ENCODE measurements at regions not wholly inside any gene's neighbourhood (a gene's known extent, or its start where the extent isn't known, plus 50 kb on each side); places are given as distances from the start of the nearest gene placed in this dataset.
"Not testable (repeated sequence)": the region's sequence is repeated elsewhere in the genome, so short reads cannot be mapped to it uniquely, and the experiment has no call there.

DNA sequence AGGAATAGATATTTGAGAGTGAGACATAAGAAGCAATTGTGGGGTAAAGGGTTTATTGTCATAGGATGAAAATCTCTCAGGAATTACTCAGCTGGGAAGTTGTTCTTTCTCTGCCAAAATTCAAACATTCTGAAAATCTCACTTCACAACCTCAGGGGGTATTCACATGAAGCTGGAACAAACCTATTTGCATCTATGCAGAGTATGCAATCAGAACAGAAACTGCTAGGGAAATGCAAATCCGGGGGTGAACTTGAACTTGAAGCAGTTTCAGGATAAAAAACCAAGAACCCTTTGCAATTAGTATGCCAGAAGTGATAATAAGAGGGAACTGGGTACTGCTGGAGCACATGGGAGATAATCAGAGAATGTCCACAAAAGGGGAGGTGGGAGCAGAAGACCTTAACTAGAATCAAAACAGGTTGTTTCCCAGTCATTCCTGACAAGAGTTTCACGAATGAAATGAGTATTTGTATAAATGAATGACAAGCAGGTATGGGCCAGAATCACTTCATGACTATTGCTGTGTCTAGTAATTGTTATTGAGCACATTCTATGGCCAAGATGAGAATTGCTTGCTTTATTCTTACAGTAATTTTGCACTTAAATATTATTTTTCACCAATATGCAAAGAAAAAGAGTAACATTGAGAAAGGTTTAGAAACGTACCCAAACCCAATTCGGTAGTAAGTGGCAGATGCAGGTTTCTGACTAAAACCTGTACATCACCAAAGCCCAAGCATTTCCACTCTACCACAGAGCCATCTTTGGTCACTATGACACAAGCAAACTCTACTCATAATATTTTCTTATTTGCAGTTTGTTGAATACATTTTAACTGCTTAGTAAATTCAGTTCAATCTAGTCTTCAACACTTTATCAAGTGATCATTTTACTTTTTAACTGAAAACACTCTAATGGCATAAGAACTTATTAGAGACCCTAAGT, 61.8 kb upstream of the UBASH3B start:
- Histone ChIP-seq H3K36me3 (ENCODE audit: low read depth, low read length) (no peaks in the 10 kb centered on the region), H3K4me3 (ENCODE audit: low read length) (no peak overlapping the region), H3K4me1 (ENCODE audit: insufficient read depth, low read length) (no peaks in the 10 kb centered on the region), H3K79me2 (ENCODE audit: low read length) (no peaks in the 10 kb centered on the region), H3K4me2 (ENCODE audit: low read length) (no peak overlapping the region), H3K9ac (ENCODE audit: low read length) (no peak overlapping the region), H3K9me3 (ENCODE audit: low read length) (no peaks in the 10 kb centered on the region), H3F3A (ENCODE audit: low read length, unreplicated experiment) (no peaks in the 10 kb centered on the region), H3K27ac (ENCODE audit: low read length) (no peak overlapping the region), H3K27me3 (ENCODE audit: low read length) (peaks cover 51% of the 10 kb centered on the region), H2AFZ (ENCODE audit: low read length) (no peak overlapping the region), H3K9me2 (replicated peaks; ENCODE audit: low read length) (no peaks in the 10 kb centered on the region), H4K20me1 (ENCODE audit: low read length) (no peaks in the 10 kb centered on the region)
- ChIA-PET POLR2A (ENCODE audit: unreplicated experiment) (no interaction called here), CTCF (no interaction called here)
- no TSS peak for BruUV-seq (replicated peaks)
- TF ChIP-seq EZH2phosphoT487 (IDR thresholded peaks at IDR 0.05; ENCODE audit: borderline replicate concordance, low read length) (no peak), EZH2 (IDR thresholded peaks at IDR 0.05; ENCODE audit: low read length, unreplicated experiment) (no peak), CTCF (conservative IDR thresholded peaks at IDR 0.05; ENCODE audit: low read depth, low read length) (no peak)
- no peak for ATAC-seq
- DNase-seq: no peak
- intact Hi-C loops (cut with micrococcal nuclease): no loop called here

GRCh38 chr11:122592641-122593040, 62.9 kb upstream of the UBASH3B start:
- H3K27ac ChIP-seq (ENCODE audit: low read length): no peak overlapping the region
- H3K36me3 ChIP-seq (ENCODE audit: low read depth, low read length): no peaks in the 10 kb centered on the region
- H3K27me3 ChIP-seq (ENCODE audit: low read length): peaks cover 52% of the 10 kb centered on the region
- no peaks in the 10 kb centered on the region for H3K4me1 ChIP-seq (ENCODE audit: insufficient read depth, low read length)
- POLR2A ChIA-PET (ENCODE audit: unreplicated experiment): no interaction called here
- no TSS peak for BruUV-seq (replicated peaks)
- H3K9ac ChIP-seq (ENCODE audit: low read length): no peak overlapping the region
- no peak overlapping the region for H2AFZ ChIP-seq (ENCODE audit: low read length)
- H3F3A ChIP-seq (ENCODE audit: low read length, unreplicated experiment): no peaks in the 10 kb centered on the region
- ATAC-seq (no peak), DNase-seq (no peak)
- TF ChIP-seq EZH2phosphoT487 (IDR thresholded peaks at IDR 0.05; ENCODE audit: borderline replicate concordance, low read length) (no peak), CTCF (conservative IDR thresholded peaks at IDR 0.05; ENCODE audit: low read depth, low read length) (no peak)
- H3K4me3 ChIP-seq (ENCODE audit: low read length): no peak overlapping the region
- no peaks in the 10 kb centered on the region for H3K9me2 ChIP-seq (replicated peaks; ENCODE audit: low read length)
- H3K79me2 ChIP-seq (ENCODE audit: low read length): no peaks in the 10 kb centered on the region
- CTCF ChIA-PET: no interaction called here
- H3K4me2 ChIP-seq (ENCODE audit: low read length): no peak overlapping the region
- H3K9me3 ChIP-seq (ENCODE audit: low read length): peaks cover 6% of the 10 kb centered on the region; the same call in 1 of the 2 replicates
- intact Hi-C loops (cut with micrococcal nuclease): no loop called here
- H4K20me1 ChIP-seq (ENCODE audit: low read length): no peaks in the 10 kb centered on the region

GRCh38 chr11:122584670-122585069, 70.9 kb upstream of the UBASH3B start:
- no peaks in the 10 kb centered on the region for H3K79me2 ChIP-seq (ENCODE audit: low read length)
- ChIA-PET CTCF (no interaction called here), POLR2A (ENCODE audit: unreplicated experiment) (no interaction called here)
- H3K27me3 ChIP-seq (ENCODE audit: low read length): peaks cover 11% of the 10 kb centered on the region; the same call in 1 of the 2 replicates
- H3K9me2 ChIP-seq (replicated peaks; ENCODE audit: low read length): no peaks in the 10 kb centered on the region
- TF ChIP-seq EZH2phosphoT487 (IDR thresholded peaks at IDR 0.05; ENCODE audit: borderline replicate concordance, low read length): no peak
- no peaks in the 10 kb centered on the region for H3K36me3 ChIP-seq (ENCODE audit: low read depth, low read length)
- H3K4me2 ChIP-seq (ENCODE audit: low read length): no peak overlapping the region
- peaks cover 9% of the 10 kb centered on the region for H3K4me1 ChIP-seq (ENCODE audit: insufficient read depth, low read length)
- no peak for DNase-seq
- H4K20me1 ChIP-seq (ENCODE audit: low read length): no peaks in the 10 kb centered on the region
- no peak overlapping the region for H3K4me3 ChIP-seq (ENCODE audit: low read length)
- no peaks in the 10 kb centered on the region for H3F3A ChIP-seq (ENCODE audit: low read length, unreplicated experiment)
- H3K9me3 ChIP-seq (ENCODE audit: low read length): peaks cover 6% of the 10 kb centered on the region; the same call in 1 of the 2 replicates
- no peak overlapping the region for H3K9ac ChIP-seq (ENCODE audit: low read length)
- 0 out of 2 replicates have a peak overlapping the region, but pooled peaks have one; percentile 9 for H2AFZ ChIP-seq (ENCODE audit: low read length)
- intact Hi-C loops (cut with micrococcal nuclease): no loop called here
- no TSS peak for BruUV-seq (replicated peaks)
- no peak overlapping the region for H3K27ac ChIP-seq (ENCODE audit: low read length)
- ATAC-seq: no peak

DNA sequence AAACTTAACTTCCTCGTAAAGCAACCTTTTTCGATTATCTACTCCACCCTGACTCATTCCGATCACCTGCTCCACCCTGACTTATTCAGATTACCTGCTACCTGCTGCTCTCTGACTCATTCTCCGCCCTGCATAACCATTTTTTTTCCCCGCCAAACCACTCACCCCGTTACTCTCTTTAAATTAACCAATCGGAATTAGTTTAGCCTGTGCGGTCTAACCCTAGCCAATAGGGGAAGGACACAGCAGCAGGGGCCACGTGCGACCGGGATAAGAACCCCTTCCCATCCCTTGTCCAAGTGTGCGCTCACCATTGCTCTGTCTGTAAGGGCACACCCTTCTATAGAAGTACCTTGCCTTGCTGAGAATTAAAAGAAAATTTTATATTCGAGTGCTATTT, 75.5 kb upstream of the UBASH3B start:
- H3K27ac ChIP-seq (ENCODE audit: low read length): peak overlapping the region; percentile 79
- not testable (repeated sequence) for H3K27me3 ChIP-seq (ENCODE audit: low read length); H3K79me2 ChIP-seq (ENCODE audit: low read length); BruUV-seq (replicated peaks); H3K9me2 ChIP-seq (replicated peaks; ENCODE audit: low read length); H4K20me1 ChIP-seq (ENCODE audit: low read length); H3K9me3 ChIP-seq (ENCODE audit: low read length); H3F3A ChIP-seq (ENCODE audit: low read length, unreplicated experiment); H3K36me3 ChIP-seq (ENCODE audit: low read depth, low read length)
- H3K4me2 ChIP-seq (ENCODE audit: low read length): peak overlapping the region; percentile 86
- CTCF ChIA-PET: interaction anchor here (0.9 to 1.3 kb wide), 2 partner anchors 49 to 445 kb away, joined by 4 to 6 read pairs; no protein-coding TSS in a partner anchor
- H3K9ac ChIP-seq (ENCODE audit: low read length): peak overlapping the region; percentile 61
- peak overlapping the region; percentile 68 for H3K4me3 ChIP-seq (ENCODE audit: low read length)
- POLR2A ChIA-PET (ENCODE audit: unreplicated experiment): interaction anchor here (0.6 kb wide), 1 partner anchor 400 kb away, joined by 17 read pairs; no protein-coding TSS in a partner anchor
- H2AFZ ChIP-seq (ENCODE audit: low read length): peak overlapping the region; percentile 89
- DNase-seq (peak; percentile 89), ATAC-seq (peak; percentile 42)
- peaks cover 12% of the 10 kb centered on the region for H3K4me1 ChIP-seq (ENCODE audit: insufficient read depth, low read length)
- intact Hi-C loops (cut with micrococcal nuclease): loop anchor here (1.0 to 2.0 kb wide), 5 partner anchors 49 to 443 kb away; no protein-coding TSS in a partner anchor

Measured in PC-3 (cell line).